Thoracic aorta (tissue), 2 donors: ENCODE measurements at regions not wholly inside any gene's neighbourhood (a gene's known extent, or its start where the extent isn't known, plus 50 kb on each side); places are given as distances from the start of the nearest gene placed in this dataset.

ENCODE experiments used
- ATAC-seq: fragments of 150-250 bp; one replicate; pipeline ENCODE4 v1.8.0; 2017; ENCODE audit warnings: low read depth; ENCODE audit not compliant: insufficient number of reproducible peaks, low FRiP score
- DNase-seq: peaks from one replicate; pipeline ENCODE4 v3.0.0-alpha.2; 2020; ENCODE audit warnings: low spot score
- H3K27ac ChIP-seq, 2 donors: fragments of 200-600 bp; sonication (generic); 1 replicate in 1 of 2; 2 replicates in 1 of 2; pipeline ENCODE4 v1.5.1; 2016; ENCODE audit warnings: mild to moderate bottlenecking in 2 of 2, moderate library complexity in 2 of 2
- H3K27me3 ChIP-seq: fragments of 200-600 bp; sonication (generic); replicated peaks from 2 replicates; pipeline ENCODE4 v1.6.0; 2016; ENCODE audit warnings: mild to moderate bottlenecking; ENCODE audit not compliant: insufficient read depth
- H3K36me3 ChIP-seq: fragments of 200-600 bp; sonication (generic); one replicate; pipeline ENCODE4 v1.5.1; 2016
- H3K4me1 ChIP-seq, 2 donors: fragments of 200-600 bp; sonication (generic); 1 replicate in 1 of 2; 2 replicates in 1 of 2; pipeline versions ENCODE4 v1.5.1 to v1.6.0; 2016; ENCODE audit warnings: low read depth in 2 of 2, mild to moderate bottlenecking in 1 of 2; ENCODE audit not compliant: control insufficient read depth in 1 of 2
- H3K4me3 ChIP-seq: fragments of 200-600 bp; sonication (generic); 2 replicates; pipeline ENCODE4 v1.5.1; 2016; ENCODE audit warnings: mild to moderate bottlenecking
- H3K9me3 ChIP-seq: fragments of 200-600 bp; sonication (generic); 2 replicates; pipeline ENCODE4 v1.5.1; 2016
- CTCF ChIP-seq: fragments of 200-600 bp; sonication (generic); IDR thresholded peaks from one replicate; pipeline ENCODE4 v1.5.1; 2019; ENCODE audit warnings: antibody characterized with exemption

GRCh38 chr10:64515970-64516699 is 994.9 kb downstream of the REEP3 start:
- H3K9me3 ChIP-seq, result no peaks in the 10 kb centered on the region
- no peak for TF ChIP-seq CTCF
- ATAC-seq (no peak), DNase-seq (no peak)
- no peak overlapping the region for H3K27ac ChIP-seq
- no peaks in the 10 kb centered on the region for H3K36me3 ChIP-seq
- H3K4me1 ChIP-seq, result no peaks in the 10 kb centered on the region
- H3K27me3 ChIP-seq, result no peaks in the 10 kb centered on the region
- no peak overlapping the region for H3K4me3 ChIP-seq

- ATAC-seq, result no peak
- no peak for TF ChIP-seq CTCF
- H3K4me3 ChIP-seq, result no peak overlapping the region
These were observed 997.3 kb downstream of the REEP3 start for GRCh38 chr10:64518456-64518855.

GRCh38 chr10:64519427-64519826 is 998.2 kb downstream of the REEP3 start:
- Histone ChIP-seq H3K27me3 (no peaks in the 10 kb centered on the region), H3K4me1 (no peaks in the 10 kb centered on the region), H3K36me3 (no peaks in the 10 kb centered on the region), H3K27ac (no peak overlapping the region), H3K4me3 (no peak overlapping the region), H3K9me3 (no peaks in the 10 kb centered on the region)
- no peak for ATAC-seq
- DNase-seq, result no peak
- no peak for TF ChIP-seq CTCF

More at GRCh38 chr10:64518456-64518855, 997.3 kb downstream of the REEP3 start:
- H3K36me3 ChIP-seq, result no peaks in the 10 kb centered on the region
- no peaks in the 10 kb centered on the region for H3K4me1 ChIP-seq
- H3K9me3 ChIP-seq, result no peaks in the 10 kb centered on the region
- no peak overlapping the region for H3K27ac ChIP-seq
- H3K27me3 ChIP-seq, result no peaks in the 10 kb centered on the region
- no peak for DNase-seq

GRCh38 chr10:64519831-64520230 is 998.6 kb downstream of the REEP3 start:
- ATAC-seq (no peak), DNase-seq (no peak)
- Histone ChIP-seq H3K9me3 (no peaks in the 10 kb centered on the region), H3K4me3 (no peak overlapping the region), H3K27ac (no peak overlapping the region), H3K36me3 (no peaks in the 10 kb centered on the region), H3K4me1 (no peaks in the 10 kb centered on the region), H3K27me3 (no peaks in the 10 kb centered on the region)
- TF ChIP-seq CTCF, result no peak

GRCh38 chr10:64523065-64523759 is 1002.0 kb downstream of the REEP3 start:
- Histone ChIP-seq H3K36me3 (no peaks in the 10 kb centered on the region), H3K27ac (no peak overlapping the region), H3K27me3 (no peaks in the 10 kb centered on the region), H3K4me1 (no peaks in the 10 kb centered on the region), H3K9me3 (no peaks in the 10 kb centered on the region), H3K4me3 (no peak overlapping the region)
- DNase-seq, result no peak
- no peak for TF ChIP-seq CTCF
- no peak for ATAC-seq
